ENCODE measurements at regions not wholly inside any gene's neighbourhood (a gene's known extent, or its start where the extent isn't known, plus 50 kb on each side); places are given as distances from the start of the nearest gene placed in this dataset.

- TF ChIP-seq CTCF (IDR thresholded peaks at IDR 0.05; ENCODE audit: low read depth, low read length, poor library complexity, severe bottlenecking) (no peak), EZH2phosphoT487 (IDR thresholded peaks at IDR 0.05; ENCODE audit: borderline replicate concordance, low read length) (no peak)
Observed at GRCh38 chr4:154911608-154912098, 130.6 kb downstream of the RBM46 start.
